Activated T-helper 1 cell treated with Interleukin-2 at 50 U/mL for 16 hours (primary cell): ENCODE measurements at regions not wholly inside any gene's neighbourhood (a gene's known extent, or its start where the extent isn't known, plus 50 kb on each side); places are given as distances from the start of the nearest gene placed in this dataset.

Experiments used
- DNase-seq: peaks from one replicate; pipeline ENCODE4 v3.0.0-alpha.2; 2020; ENCODE audit warnings: low read depth

DNA sequence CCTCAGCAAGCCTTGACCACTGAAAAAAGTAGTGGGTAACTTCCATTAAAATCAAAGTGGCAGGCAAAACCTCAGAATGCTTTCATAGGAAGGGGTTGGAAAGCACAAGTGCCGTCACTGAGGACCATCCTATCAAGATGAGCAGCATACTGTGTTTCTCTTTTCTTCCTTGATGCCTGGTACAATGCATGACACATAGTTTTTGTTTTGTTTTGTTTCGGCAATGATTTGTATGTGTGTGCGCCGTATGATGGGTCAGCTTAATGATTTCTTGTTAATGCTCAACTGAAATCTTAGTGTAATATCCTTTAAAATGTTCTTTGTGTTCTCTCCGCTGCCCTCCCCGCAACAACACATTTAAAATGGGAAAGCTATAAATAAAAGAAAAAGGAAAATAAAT lies 476.4 kb upstream of the KCNMB2 start:
- no peak for DNase-seq

GRCh38 chr3:178060407-178060806 lies 475.8 kb upstream of the KCNMB2 start:
- no peak for DNase-seq

DNA sequence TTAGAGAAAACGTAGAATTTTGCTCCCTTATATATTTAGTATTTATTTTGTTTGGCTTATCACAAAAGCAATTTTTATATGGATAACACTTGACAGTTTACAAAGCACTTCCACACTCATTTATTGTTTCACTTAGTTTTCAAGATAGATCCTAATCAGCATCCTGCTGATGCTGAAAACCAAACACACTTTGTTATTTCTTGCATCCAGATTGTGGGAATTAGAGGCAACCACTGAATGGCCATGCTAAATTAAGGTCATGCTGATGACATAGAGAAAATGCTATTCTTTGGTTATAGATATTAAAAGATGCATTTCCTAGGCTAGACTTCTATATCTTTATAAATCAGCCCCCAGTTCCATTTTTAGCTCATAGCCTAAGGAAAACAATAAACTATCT lies 474.1 kb upstream of the KCNMB2 start:
- no peak for DNase-seq

GRCh38 chr3:178063461-178063860 lies 472.8 kb upstream of the KCNMB2 start:
- no peak for DNase-seq

DNA sequence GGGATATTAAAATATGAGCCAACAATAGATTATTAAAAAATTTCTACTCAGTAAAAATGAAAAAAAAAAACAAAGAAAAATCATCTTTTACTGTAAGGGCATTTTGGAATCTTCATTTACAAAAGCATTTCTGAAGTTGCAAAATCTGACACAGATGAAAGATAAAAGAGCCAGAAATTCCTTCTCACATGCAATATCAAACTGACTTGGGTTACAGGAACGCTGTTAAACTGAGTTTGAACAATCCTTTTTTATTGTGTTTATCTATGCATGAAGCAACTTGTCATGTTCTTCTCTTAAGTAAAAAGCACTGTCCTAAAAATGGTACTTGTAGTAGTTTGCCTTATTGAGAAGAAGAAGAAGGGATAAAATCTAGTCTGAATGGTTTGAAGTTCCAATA lies 468.5 kb upstream of the KCNMB2 start:
- DNase-seq, result no peak

DNA sequence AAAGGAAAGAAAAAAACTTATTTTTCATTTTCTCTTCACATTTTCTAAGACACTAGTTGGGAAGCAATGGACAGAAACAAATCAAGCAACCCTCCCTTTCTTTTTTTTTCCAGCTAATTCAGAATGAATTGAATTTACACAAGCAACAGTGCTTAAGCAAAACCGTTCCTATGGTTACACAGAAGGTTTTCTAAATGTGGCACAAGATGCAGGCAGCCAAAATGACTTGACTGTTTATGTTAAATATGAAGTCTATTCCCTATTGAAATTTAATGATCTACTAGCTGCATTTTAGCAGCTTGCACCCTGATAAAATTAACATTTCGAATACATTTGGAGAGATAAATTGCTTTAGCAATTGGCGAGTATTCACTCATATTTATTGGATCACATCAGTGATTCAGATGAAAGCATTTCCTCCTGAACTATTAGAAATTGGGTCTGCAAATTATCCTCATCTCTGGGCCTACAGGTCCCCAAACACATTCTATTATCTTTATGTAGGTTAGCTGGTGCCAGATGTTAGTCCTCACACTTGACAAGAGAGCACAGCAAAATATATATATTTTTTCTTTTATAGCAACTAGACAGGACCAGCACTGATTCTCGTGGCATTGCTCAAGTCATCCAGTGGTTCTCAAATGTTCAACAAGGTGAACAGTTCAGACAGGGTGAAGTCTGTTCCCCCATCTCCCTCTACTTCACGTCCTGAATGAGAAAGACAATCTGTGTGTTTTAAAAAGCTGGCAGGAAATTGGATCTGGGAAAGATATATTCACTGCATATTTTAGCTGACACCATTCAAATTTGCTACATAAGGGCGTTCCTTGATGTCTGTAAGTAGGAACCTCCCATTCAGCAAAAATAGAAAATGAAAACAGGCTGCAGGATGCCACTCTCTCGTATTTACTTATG lies 463.6 kb upstream of the KCNMB2 start:
- DNase-seq, result no peak

DNA sequence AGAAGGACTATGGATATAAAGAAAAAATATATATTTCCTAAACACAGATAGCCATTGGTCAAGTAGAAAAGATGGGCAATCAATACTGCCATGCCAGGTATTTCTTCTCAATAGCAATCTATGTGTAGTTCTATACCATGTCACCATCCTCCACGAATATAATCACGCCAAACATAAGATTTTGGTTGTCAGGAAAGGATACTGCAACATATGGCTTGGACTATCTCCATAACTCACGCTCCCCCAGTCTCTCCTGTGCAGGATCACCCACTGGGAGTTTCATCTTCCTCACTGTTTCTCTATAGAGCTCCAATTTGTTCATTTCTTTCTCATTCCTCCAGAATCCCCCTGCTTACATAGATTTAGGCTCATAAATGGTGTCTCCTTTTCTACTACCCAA lies 462.9 kb upstream of the KCNMB2 start:
- DNase-seq, result no peak

- DNase-seq, result no peak
These were observed 460.9 kb upstream of the KCNMB2 start for GRCh38 chr3:178075344-178075743.

DNA sequence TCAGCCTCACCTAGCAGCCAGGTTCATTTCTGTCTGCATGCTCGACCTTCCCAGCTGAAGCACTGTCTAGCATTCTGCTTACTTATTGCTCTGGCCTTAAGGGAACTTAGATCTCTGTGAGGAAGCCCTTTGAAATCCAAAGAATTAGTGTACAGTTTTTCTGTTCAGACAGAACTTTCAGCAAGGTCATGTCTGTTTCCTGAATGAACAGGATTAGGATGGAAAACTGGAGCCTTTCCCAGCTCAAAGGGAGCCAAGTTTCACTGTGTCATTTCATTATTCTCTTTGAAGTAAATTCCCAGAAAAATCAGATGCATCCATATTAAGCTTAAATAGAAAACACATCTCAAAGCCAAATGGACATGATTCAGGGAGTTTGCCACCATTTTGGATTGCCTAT lies 457.3 kb upstream of the KCNMB2 start:
- no peak for DNase-seq

DNA sequence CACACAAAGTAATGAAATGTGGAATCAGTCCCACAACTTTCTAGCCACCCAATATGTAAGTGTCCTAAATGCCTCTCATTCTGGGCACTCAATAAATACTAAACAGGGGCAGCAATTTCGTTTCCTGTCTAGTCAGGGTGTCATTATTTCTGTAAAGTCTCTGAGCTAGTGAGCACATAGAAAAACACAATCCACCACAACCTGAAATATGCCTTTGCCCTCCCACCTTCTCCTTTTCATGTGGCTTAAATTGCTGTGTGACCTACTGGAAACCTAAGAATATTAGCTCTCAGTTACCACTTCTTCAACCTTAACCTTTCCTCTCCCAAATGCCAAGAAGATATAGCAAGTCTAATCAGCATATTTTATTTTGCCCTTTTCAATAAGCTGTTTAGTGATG lies 456.3 kb upstream of the KCNMB2 start:
- DNase-seq, result no peak

GRCh38 chr3:178082326-178082906 lies 453.8 kb upstream of the KCNMB2 start:
- DNase-seq, result no peak

GRCh38 chr3:178083906-178084866 lies 452.1 kb upstream of the KCNMB2 start:
- DNase-seq, result no peak

DNA sequence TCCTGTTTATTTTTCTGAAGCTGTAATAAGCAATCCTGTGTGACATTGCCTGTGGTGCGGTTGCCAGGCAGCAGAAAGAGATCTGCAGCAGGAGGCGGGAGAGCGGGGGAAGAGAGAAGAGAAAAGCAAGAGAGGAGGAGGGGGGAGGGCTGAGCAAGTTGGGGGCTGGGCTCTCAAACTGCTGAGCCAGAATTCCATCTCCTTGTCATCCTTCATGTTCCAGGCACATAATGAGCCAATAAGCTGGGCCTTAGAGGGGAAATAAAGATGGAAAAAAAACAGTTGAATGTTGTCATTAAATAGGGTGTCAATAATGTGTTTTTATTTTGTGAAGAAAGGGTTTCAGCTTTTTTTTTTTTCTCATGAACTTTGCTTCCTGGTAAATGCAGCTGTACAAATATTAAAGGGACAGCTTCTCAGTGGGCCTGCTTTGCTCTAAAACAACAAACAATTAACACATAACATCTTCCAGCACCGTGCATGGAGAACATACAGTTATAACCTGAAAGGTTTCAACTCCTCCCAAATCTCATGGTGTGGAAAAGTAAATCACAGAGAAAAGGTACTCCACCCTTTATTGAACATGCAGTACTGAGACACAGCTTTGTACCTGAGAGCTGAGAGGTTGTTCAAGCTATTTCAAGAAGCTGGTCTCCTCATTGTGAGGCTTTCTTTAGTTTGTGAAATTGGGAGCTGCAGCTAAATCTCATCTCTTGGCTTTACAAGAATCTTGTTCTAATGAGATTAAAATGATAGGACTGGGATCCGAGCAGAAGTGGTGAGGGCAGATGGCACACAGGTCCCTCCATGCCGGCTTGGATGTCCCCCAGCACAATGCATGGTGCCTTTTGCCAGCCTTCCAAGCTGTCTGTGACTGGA lies 451.1 kb upstream of the KCNMB2 start:
- no peak for DNase-seq

GRCh38 chr3:178085817-178086123 lies 450.5 kb upstream of the KCNMB2 start:
- DNase-seq, result no peak

- no peak for DNase-seq
These were observed 450.0 kb upstream of the KCNMB2 start for GRCh38 chr3:178086144-178086825.

- DNase-seq, result no peak
These were observed 448.9 kb upstream of the KCNMB2 start for GRCh38 chr3:178087376-178087775.

- no peak for DNase-seq
These were observed 447.3 kb upstream of the KCNMB2 start for GRCh38 chr3:178088963-178089362.

GRCh38 chr3:178090899-178091298 lies 445.3 kb upstream of the KCNMB2 start:
- no peak for DNase-seq

- DNase-seq, result no peak
These were observed 440.7 kb upstream of the KCNMB2 start for GRCh38 chr3:178095522-178095921.

- no peak for DNase-seq
These were observed 439.3 kb upstream of the KCNMB2 start for GRCh38 chr3:178096955-178097354.

DNA sequence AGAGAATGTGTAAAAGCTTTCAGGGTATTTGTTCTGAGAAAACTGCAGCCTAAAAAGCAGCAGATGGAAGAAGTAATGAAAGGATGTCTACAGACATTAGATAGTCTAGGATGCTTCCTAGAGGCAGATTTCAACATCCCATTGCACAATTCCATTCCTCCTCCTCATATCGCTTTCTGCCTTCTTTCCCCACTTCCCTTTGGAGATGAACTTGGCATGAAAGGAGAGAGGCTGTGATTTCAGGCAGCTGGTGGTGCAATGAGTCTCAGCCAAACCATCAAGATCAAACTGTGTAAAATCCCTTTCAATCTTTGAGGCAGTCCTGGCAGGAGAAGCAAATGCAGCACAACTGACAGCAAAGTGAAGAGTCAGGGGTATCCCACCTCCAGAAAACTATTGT lies 438.7 kb upstream of the KCNMB2 start:
- no peak for DNase-seq
